BJ (cell line): ENCODE measurements at regions not wholly inside any gene's neighbourhood (a gene's known extent, or its start where the extent isn't known, plus 50 kb on each side); places are given as distances from the start of the nearest gene placed in this dataset.

Experiments
- CTCF ChIA-PET: fragments of 350-600 bp; formaldehyde crosslinking; extraction: SDS; loops from one replicate; lab custom pipeline; 2021; ENCODE audit warnings: antibody characterized with exemption, inconsistent platforms; lab: Yijun Ruan, JAX
- POLR2A ChIA-PET: fragments of 300-600 bp; sonication (Branson Sonifier 250); formaldehyde crosslinking; extraction: SDS; loops from one replicate; lab custom pipeline; 2021; ENCODE audit warnings: antibody characterized with exemption; lab: Charles Lee
- DNase-seq: peaks from one replicate; pipeline ENCODE4 v3.0.0-alpha.2; 2011; ENCODE audit warnings: low read depth
- H3K27me3 ChIP-seq: 2 replicates; pipeline ENCODE4 v1.6.0; 2011; ENCODE audit warnings: low read length; ENCODE audit not compliant: control insufficient read depth, insufficient read depth
- H3K36me3 ChIP-seq: 2 replicates; pipeline ENCODE4 v1.5.1; 2011; ENCODE audit warnings: low read length; ENCODE audit not compliant: control insufficient read depth, insufficient read depth
- H3K4me3 ChIP-seq: 2 replicates; pipeline ENCODE4 v1.5.1; 2011; ENCODE audit warnings: low read depth, mild to moderate bottlenecking, control low read depth, low read length
- CTCF ChIP-seq: IDR thresholded peaks from 2 replicates; pipeline ENCODE4 v1.5.1; 2011; ENCODE audit warnings: low read depth, mild to moderate bottlenecking, control low read depth, inconsistent platforms, low read length, moderate library complexity; ENCODE audit not compliant: insufficient read depth

- no peaks in the 10 kb centered on the region for H3K36me3 ChIP-seq
- H3K4me3 ChIP-seq = no peak overlapping the region
- ChIA-PET CTCF (no interaction called here), POLR2A (no interaction called here)
- H3K27me3 ChIP-seq = no peaks in the 10 kb centered on the region
- no peak for DNase-seq
- no peak for TF ChIP-seq CTCF
Measured at GRCh38 chr14:28407031-28407825, 359.4 kb upstream of the FOXG1 start.

- TF ChIP-seq CTCF = no peak
- Histone ChIP-seq H3K4me3 (no peak overlapping the region), H3K27me3 (no peaks in the 10 kb centered on the region), H3K36me3 (no peaks in the 10 kb centered on the region)
- POLR2A ChIA-PET = no interaction called here
- CTCF ChIA-PET = no interaction called here
- DNase-seq = no peak
Measured at GRCh38 chr14:28407996-28408395, 358.6 kb upstream of the FOXG1 start.

GRCh38 chr14:28412077-28412476, 354.5 kb upstream of the FOXG1 start:
- ChIA-PET POLR2A (no interaction called here), CTCF (no interaction called here)
- Histone ChIP-seq H3K36me3 (no peaks in the 10 kb centered on the region), H3K27me3 (no peaks in the 10 kb centered on the region), H3K4me3 (no peak overlapping the region)
- TF ChIP-seq CTCF = no peak
- DNase-seq = no peak

GRCh38 chr14:28426960-28427359, 339.6 kb upstream of the FOXG1 start:
- ChIA-PET POLR2A (no interaction called here), CTCF (no interaction called here)
- no peak for TF ChIP-seq CTCF
- Histone ChIP-seq H3K27me3 (no peaks in the 10 kb centered on the region), H3K36me3 (no peaks in the 10 kb centered on the region), H3K4me3 (no peak overlapping the region)
- DNase-seq = no peak

- no peak for DNase-seq
- no peaks in the 10 kb centered on the region for H3K27me3 ChIP-seq
- no peaks in the 10 kb centered on the region for H3K36me3 ChIP-seq
- no peak for TF ChIP-seq CTCF
- ChIA-PET CTCF (no interaction called here), POLR2A (no interaction called here)
- no peak overlapping the region for H3K4me3 ChIP-seq
Measured at GRCh38 chr14:28436821-28437220, 329.8 kb upstream of the FOXG1 start.
